IMR-90 (cell line): ENCODE measurements at regions not wholly inside any gene's neighbourhood (a gene's known extent, or its start where the extent isn't known, plus 50 kb on each side); places are given as distances from the start of the nearest gene placed in this dataset.

ENCODE experiments used
- ATAC-seq: fragments of 200-7000 bp; cut with Tn5 transposase; 2 replicates; pipeline ENCODE4 v1.9.1; 2020; ENCODE audit warnings: low read depth, mild to moderate bottlenecking, moderate library complexity
- BruUV-seq: library from RNA; stranded (reverse); fragments of 400-500 nt; replicated peaks from 2 replicates; lab custom pipeline; 2021; lab: Mats Ljungman, UMichigan
- CTCF ChIA-PET: fragments of 300-600 bp; formaldehyde crosslinking; extraction: SDS; loops from one replicate; lab custom pipeline; 2021; ENCODE audit warnings: antibody characterized with exemption; lab: Yijun Ruan, JAX
- POLR2A ChIA-PET: fragments of 300-600 bp; sonication (Branson Sonifier 250); formaldehyde crosslinking; loops from one replicate; lab custom pipeline; 2022; ENCODE audit warnings: antibody characterized with exemption; ENCODE audit not compliant: unreplicated experiment; lab: Charles Lee
- DNase-seq: peaks from one replicate; pipeline ENCODE4 v3.0.0; 2013
- H2AFZ ChIP-seq: replicated peaks from 2 replicates; pipeline ENCODE3; 2013; ENCODE audit warnings: low read length, mild to moderate bottlenecking; ENCODE audit not compliant: poor library complexity
- H2AK5ac ChIP-seq: 2 replicates; pipeline ENCODE4 v1.6.1; 2013; ENCODE audit warnings: low read depth, low read length, inconsistent platforms
- H2AK9ac ChIP-seq: replicated peaks from 2 replicates; pipeline ENCODE3; 2013; ENCODE audit warnings: mild to moderate bottlenecking, low read depth, low read length, moderate library complexity; ENCODE audit not compliant: poor library complexity
- H2BK120ac ChIP-seq: 2 replicates; pipeline ENCODE4 v1.6.1; 2013; ENCODE audit warnings: low read depth, low read length, inconsistent platforms
- H2BK15ac ChIP-seq: 3 replicates; pipeline ENCODE4 v1.6.1; 2013; ENCODE audit warnings: low read depth, low read length, inconsistent platforms
- H2BK20ac ChIP-seq: 2 replicates; pipeline ENCODE4 v1.6.1; 2013; ENCODE audit warnings: low read depth, mild to moderate bottlenecking, inconsistent platforms, low read length, moderate library complexity
- H2BK5ac ChIP-seq: 2 replicates; pipeline ENCODE4 v1.6.1; 2013; ENCODE audit warnings: mild to moderate bottlenecking, low read depth, low read length, inconsistent platforms; ENCODE audit not compliant: poor library complexity, severe bottlenecking
- H3K14ac ChIP-seq: replicated peaks from 2 replicates; pipeline ENCODE4 v1.6.1; 2013; ENCODE audit warnings: low read depth, low read length, inconsistent platforms
- H3K18ac ChIP-seq: 2 replicates; pipeline ENCODE4 v1.6.1; 2013; ENCODE audit warnings: low read depth, low read length, control low read depth
- H3K23ac ChIP-seq: 2 replicates; pipeline ENCODE4 v1.6.1; 2013; ENCODE audit warnings: low read depth, low read length, inconsistent platforms
- H3K27ac ChIP-seq: 2 replicates; pipeline ENCODE4 v1.5.1; 2013; ENCODE audit warnings: mild to moderate bottlenecking, control low read depth, low read length; ENCODE audit not compliant: insufficient read depth
- H3K27me3 ChIP-seq: 2 replicates; pipeline ENCODE4 v1.6.1; 2013; ENCODE audit warnings: low read length; ENCODE audit not compliant: control insufficient read depth, insufficient read depth
- H3K36me3 ChIP-seq: 2 replicates; pipeline ENCODE4 v1.6.1; 2013; ENCODE audit warnings: low read length, mixed read lengths; ENCODE audit not compliant: control insufficient read depth, insufficient read depth
- H3K4ac ChIP-seq: 2 replicates; pipeline ENCODE4 v1.6.1; 2013; ENCODE audit warnings: low read depth, low read length, inconsistent platforms
- H3K4me1 ChIP-seq: 2 replicates; pipeline ENCODE4 v1.6.1; 2013; ENCODE audit warnings: low read length, mixed read lengths; ENCODE audit not compliant: control insufficient read depth, insufficient read depth
- H3K4me2 ChIP-seq: 2 replicates; pipeline ENCODE4 v1.6.1; 2013; ENCODE audit warnings: low read depth, mild to moderate bottlenecking, control low read depth, low read length, moderate library complexity
- H3K4me3 ChIP-seq: 2 replicates; pipeline ENCODE4 v1.5.1; 2013; ENCODE audit warnings: low read depth, mild to moderate bottlenecking, control low read depth, low read length, moderate library complexity; ENCODE audit not compliant: insufficient read depth
- H3K56ac ChIP-seq: 2 replicates; pipeline ENCODE4 v1.6.1; 2013; ENCODE audit warnings: low read length, inconsistent platforms; ENCODE audit not compliant: insufficient read depth; ENCODE audit errors: extremely low read depth
- H3K79me1 ChIP-seq, 2 experiments: 2 replicates each; pipeline ENCODE4 v1.6.1; 2013; ENCODE audit warnings: low read length in 2 of 2, inconsistent platforms in 1 of 2, low read depth in 1 of 2
- H3K9ac ChIP-seq: 2 replicates; pipeline ENCODE4 v1.6.1; 2013; ENCODE audit warnings: low read depth, low read length, control low read depth
- H3K9me1 ChIP-seq: 2 replicates; pipeline ENCODE4 v1.6.1; 2013; ENCODE audit warnings: low read length, inconsistent platforms; ENCODE audit not compliant: insufficient read depth
- H3K9me3 ChIP-seq: 2 replicates; pipeline ENCODE4 v1.6.1; 2013; ENCODE audit warnings: low read length; ENCODE audit not compliant: control insufficient read depth, insufficient read depth
- H4K20me1 ChIP-seq: 2 replicates; pipeline ENCODE4 v1.6.1; 2013; ENCODE audit warnings: low read length, inconsistent platforms; ENCODE audit not compliant: insufficient read depth
- H4K5ac ChIP-seq: 2 replicates; pipeline ENCODE4 v1.6.1; 2013; ENCODE audit warnings: mild to moderate bottlenecking, low read depth, low read length, control low read depth
- H4K8ac ChIP-seq, 2 experiments: 2 replicates each; pipeline ENCODE4 v1.6.1; 2013; ENCODE audit warnings: low read depth in 2 of 2, low read length in 2 of 2, control low read depth in 1 of 2, inconsistent platforms in 1 of 2
- H4K91ac ChIP-seq: 2 replicates; pipeline ENCODE4 v1.6.1; 2013; ENCODE audit warnings: low read depth, low read length, inconsistent platforms; ENCODE audit not compliant: insufficient read depth
- CTCF ChIP-seq: conservative IDR thresholded peaks from 2 replicates; pipeline ENCODE4 v1.5.1; 2012; ENCODE audit warnings: mild to moderate bottlenecking, low read depth, low read length, improper control_type of control experiment
- MAZ ChIP-seq: IDR thresholded peaks from 2 replicates; pipeline ENCODE4 v1.6.1; 2012; ENCODE audit warnings: low read depth, mild to moderate bottlenecking, low read length, improper control_type of control experiment, moderate library complexity, borderline replicate concordance
- WGBS, 2 experiments: methylation state at CpG; one replicate each; pipeline versions ENCODE4 v1.1.5 to v1.1.7; 2013; ENCODE audit warnings: missing lambda C conversion rate in 2 of 2; ENCODE audit not compliant: insufficient read length in 1 of 2; ENCODE audit errors: extremely low coverage in 2 of 2; 5-methylcytosine and 5-hydroxymethylcytosine counted together
- dilution Hi-C: fragments of 300-500 bp; cut with HindIII; formaldehyde crosslinking; loops from one replicate; pipeline ENCODE4 v1.14.3; 2018; ENCODE audit warnings: low sequenced_read_pairs; ENCODE audit not compliant: unreplicated experiment
- in situ Hi-C: fragments of 300-500 bp; cut with MboI; formaldehyde crosslinking; loops from 3 replicates; pipeline ENCODE4 v1.14.3; 2019; ENCODE audit warnings: low sequenced_read_pairs, inconsistent platforms, mixed read lengths
- intact Hi-C: fragments of 100-400 bp; cut with micrococcal nuclease; formaldehyde crosslinking; loops from 2 replicates; pipeline ENCODE4 v1.10.0; 2022

DNA sequence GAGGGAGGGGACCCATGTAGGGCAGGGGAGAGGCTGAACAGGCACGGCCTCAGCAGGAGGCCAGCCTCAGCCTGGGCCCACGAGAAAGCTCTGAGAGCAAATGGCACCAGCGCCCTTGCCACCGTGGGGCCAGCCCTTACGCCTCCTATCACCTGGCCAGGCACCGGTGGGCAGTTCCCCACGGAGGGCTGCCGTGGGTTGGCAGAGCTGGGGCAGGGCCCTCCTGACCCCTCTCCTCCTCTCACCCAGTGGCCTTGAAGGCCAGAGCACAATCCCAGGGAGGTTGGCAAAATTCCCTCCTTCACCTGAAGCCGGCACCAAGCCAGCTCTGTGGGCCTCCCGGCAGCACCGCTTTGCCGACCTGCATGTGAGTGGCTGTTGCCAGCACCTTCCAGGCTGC is 53.1 kb upstream of the ENPP7 start:
- Histone ChIP-seq H3K9me1 (no peaks in the 10 kb centered on the region), H3K9ac (no peak overlapping the region), H3K9me3 (peaks cover 16% of the 10 kb centered on the region), H4K91ac (no peak overlapping the region), H3K36me3 (no peaks in the 10 kb centered on the region), H2AK9ac (no peak overlapping the region), H3K4me3 (no peak overlapping the region), H2BK5ac (no peak overlapping the region), H3K4ac (no peak overlapping the region), H3K4me2 (no peak overlapping the region), H3K27me3 (peaks cover 5% of the 10 kb centered on the region; the same call in 1 of the 2 replicates), H2BK15ac (no peak overlapping the region), H2AFZ (no peak overlapping the region), H4K5ac (no peak overlapping the region), H4K8ac (no peak overlapping the region), H2BK120ac (no peak overlapping the region), H3K4me1 (no peaks in the 10 kb centered on the region), H3K27ac (no peak overlapping the region), H3K14ac (no peak overlapping the region), H4K20me1 (no peaks in the 10 kb centered on the region), H2AK5ac (no peak overlapping the region), H3K79me1 (no peaks in the 10 kb centered on the region), H3K23ac (no peak overlapping the region), H3K18ac (no peak overlapping the region), H2BK20ac (no peak overlapping the region), H3K56ac (no peak overlapping the region)
- dilution Hi-C loops (no loop called here), intact Hi-C loops (no loop called here), in situ Hi-C loops (no loop called here)
- 0% methylated on average over 1 of the region's 12 CpGs; no CpG with 5 or more reads in 1 of the 2 experiments for WGBS, 2 experiments
- no peak for DNase-seq
- TF ChIP-seq CTCF (no peak), MAZ (no peak)
- CTCF ChIA-PET = no interaction called here
- POLR2A ChIA-PET = no interaction called here
- BruUV-seq = no TSS peak
- ATAC-seq = no peak
